Astrocyte of the spinal cord (primary cell): ENCODE measurements at regions not wholly inside any gene's neighbourhood (a gene's known extent, or its start where the extent isn't known, plus 50 kb on each side); places are given as distances from the start of the nearest gene placed in this dataset.

Experiments
- DNase-seq: peaks from one replicate; pipeline ENCODE4 v3.0.0; 2011; ENCODE audit warnings: low read depth, low spot score
- H3K4me3 ChIP-seq: 2 replicates; pipeline ENCODE4 v1.5.1; 2011; ENCODE audit warnings: low read depth, mild to moderate bottlenecking, low read length, moderate library complexity
- in situ Hi-C: cut with HindIII; loops from 2 replicates; pipeline ENCODE4 v1.10.0; 2017; ENCODE audit warnings: low sequenced_read_pairs
- TF ChIP-seq, protein P1 (sequence below): IDR thresholded peaks from 2 replicates; pipeline ENCODE4 v1.5.1; 2012; ENCODE audit warnings: low read depth, mild to moderate bottlenecking, low read length, inconsistent platforms

DNA sequence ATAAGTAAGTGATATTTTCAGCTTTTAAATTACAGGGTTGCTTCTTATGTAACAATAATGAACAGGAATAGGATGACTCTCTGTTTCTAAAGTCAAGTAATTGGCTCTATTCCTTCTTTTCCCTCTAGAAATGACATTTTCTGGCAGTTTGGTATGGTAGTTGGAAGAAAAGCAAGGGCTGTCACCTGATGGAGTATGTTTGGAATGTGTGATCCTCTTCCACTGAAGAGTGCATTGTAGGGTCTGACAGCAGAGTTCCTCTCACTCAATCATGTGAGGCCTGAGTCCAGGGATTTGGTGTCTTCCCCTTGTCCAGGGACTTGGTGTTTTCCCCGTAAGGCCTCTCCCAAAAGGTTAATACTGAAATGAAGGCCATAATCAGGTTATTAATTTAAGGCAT, 233.8 kb upstream of the FBXL7 start:
- TF ChIP-seq, protein P1, sequence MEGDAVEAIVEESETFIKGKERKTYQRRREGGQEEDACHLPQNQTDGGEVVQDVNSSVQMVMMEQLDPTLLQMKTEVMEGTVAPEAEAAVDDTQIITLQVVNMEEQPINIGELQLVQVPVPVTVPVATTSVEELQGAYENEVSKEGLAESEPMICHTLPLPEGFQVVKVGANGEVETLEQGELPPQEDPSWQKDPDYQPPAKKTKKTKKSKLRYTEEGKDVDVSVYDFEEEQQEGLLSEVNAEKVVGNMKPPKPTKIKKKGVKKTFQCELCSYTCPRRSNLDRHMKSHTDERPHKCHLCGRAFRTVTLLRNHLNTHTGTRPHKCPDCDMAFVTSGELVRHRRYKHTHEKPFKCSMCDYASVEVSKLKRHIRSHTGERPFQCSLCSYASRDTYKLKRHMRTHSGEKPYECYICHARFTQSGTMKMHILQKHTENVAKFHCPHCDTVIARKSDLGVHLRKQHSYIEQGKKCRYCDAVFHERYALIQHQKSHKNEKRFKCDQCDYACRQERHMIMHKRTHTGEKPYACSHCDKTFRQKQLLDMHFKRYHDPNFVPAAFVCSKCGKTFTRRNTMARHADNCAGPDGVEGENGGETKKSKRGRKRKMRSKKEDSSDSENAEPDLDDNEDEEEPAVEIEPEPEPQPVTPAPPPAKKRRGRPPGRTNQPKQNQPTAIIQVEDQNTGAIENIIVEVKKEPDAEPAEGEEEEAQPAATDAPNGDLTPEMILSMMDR = no peak
- in situ Hi-C loops = no loop called here
- H3K4me3 ChIP-seq = no peak overlapping the region
- DNase-seq = no peak

DNA sequence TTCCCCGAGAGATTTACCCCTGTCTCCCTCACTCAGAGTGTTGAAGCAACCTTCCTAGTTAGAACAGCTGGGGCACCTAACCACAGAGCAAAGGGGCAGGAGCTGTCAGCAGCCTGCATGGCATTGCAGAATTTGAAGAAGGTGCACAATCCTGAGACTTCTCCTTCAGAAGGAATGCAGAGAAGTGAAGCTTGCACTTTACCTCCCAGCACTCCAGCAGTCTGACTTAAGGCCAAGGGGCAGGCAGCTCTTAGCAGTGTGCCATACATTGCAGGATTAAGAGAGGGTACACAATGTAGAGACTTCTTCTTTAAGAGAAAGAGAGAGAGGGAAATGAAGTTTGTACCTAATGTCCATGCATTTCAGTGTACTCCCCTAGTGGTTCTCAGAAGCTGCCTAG, 236.0 kb upstream of the FBXL7 start:
- in situ Hi-C loops = no loop called here
- no peak for DNase-seq
- TF ChIP-seq, protein P1 = no peak
- H3K4me3 ChIP-seq = no peak overlapping the region

DNA sequence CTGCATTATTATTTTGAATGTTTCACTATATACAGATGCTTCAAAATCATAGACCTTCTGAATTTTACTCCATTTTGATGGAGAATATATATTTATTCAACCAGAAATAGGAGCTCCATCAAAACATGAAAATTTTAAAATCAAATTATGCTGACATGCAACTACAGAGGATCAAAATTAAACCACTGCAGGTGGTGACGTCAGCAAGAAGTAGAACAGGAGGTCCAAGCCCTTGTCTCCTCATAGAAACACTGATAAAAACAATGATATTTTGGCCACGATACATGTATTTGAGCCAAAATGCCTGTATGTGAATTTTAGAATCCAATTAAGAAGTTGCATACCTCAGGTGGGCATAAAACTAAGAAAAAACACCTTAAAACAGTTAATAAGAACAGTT, 236.6 kb upstream of the FBXL7 start:
- H3K4me3 ChIP-seq = no peak overlapping the region
- TF ChIP-seq, protein P1 = no peak
- no peak for DNase-seq
- in situ Hi-C loops = no loop called here

DNA sequence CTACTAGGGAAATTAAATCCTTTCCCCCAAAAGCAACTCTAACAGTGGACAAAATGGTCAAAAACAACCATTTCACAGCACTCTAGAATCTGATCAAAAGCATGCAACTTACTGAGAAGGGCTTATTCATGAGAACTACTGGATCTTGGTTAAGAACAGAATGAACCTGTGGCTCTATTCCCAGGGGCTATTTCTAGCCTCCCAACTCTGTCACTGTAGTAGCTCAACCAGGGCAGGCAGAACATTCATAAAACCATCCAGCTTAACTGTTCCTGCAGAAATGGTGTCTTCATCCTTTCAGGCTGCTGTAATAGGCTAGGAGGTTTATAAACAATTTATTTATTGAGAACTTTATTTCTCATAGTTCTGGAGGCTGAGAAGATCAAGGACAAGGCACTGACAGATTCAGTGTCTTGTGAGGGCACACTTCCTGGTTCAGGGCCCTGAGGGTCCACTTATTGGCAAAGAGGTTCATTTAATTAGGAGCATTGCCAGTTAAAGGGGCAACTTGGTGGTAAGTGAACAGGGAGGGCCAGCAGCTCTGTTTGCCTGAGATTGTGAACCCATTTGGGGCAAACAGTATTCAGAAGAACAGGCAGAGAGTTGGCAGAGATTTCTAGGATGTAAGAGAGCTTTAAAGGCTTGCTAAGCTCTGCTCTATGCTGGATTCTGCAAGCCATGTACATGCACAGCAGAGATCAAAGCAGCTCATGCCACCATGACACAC, 238.5 kb upstream of the FBXL7 start:
- no peak for DNase-seq
- H3K4me3 ChIP-seq = no peak overlapping the region
- TF ChIP-seq, protein P1 = no peak
- in situ Hi-C loops = no loop called here

DNA sequence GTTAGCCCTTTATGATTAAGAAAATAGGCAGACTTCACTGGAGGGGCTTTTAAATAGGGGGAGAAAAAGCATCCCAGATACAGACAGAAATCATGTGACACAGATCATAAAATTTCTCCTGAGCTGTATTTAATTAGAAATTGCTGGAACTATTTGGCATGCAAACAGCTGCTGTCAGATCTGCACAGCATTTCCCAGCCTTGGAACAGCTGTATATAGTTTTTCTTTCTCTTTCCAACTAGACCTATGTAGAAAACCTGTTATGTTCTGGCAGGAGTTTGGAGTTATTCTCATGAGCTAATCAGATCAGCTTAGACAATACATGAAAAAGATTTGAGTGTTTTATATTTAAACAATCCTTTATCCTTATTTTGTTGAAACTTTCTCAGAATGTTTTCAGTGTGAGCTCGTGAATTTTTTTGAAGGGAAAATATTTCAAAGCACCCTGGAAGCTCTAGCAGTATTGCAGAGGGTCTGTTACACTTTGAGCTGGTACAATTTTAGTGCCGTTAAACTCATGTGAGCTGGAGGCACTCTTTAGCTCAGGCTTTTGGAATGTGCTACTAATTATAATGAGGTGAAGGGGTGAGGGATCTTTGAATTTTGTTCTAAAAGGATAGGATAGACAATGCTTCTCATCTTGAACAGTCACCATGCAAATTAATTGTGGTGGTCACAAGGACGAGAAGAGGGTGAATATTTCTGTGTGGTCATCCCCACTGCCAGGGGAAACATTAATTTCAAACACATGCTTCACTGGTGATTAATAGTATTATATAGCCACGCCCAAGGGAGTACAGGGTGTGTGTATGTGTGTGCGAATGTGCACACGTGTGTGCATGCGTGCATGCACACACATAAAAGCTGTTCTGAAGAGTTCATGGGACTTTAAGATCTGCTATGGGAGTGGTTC, 239.4 kb upstream of the FBXL7 start:
- no peak for DNase-seq
- no peak overlapping the region for H3K4me3 ChIP-seq
- in situ Hi-C loops = no loop called here
- TF ChIP-seq, protein P1 = no peak

DNA sequence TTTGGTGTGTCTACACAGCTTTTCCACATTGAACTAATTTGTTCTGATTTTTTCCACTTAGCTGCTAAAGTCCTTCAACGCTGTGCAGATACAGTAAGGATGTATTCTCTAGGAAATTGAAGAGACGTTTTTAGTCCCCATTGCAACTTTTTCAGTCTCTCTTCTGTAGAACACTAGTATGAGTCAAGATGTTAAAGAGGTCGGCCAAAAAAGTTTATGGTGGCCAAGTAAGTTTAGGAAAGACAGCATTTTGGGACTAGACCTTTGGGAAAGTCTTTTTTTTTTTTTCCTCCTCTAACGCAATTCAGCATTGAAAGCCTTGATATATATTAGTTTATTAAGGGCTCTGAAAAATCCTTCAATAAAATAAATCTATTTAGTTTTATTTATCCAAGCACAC, 243.5 kb upstream of the FBXL7 start:
- no peak for DNase-seq
- in situ Hi-C loops = no loop called here
- no peak overlapping the region for H3K4me3 ChIP-seq
- TF ChIP-seq, protein P1 = no peak
